Left colon (tissue), 2 donors: ENCODE measurements at regions not wholly inside any gene's neighbourhood (a gene's known extent, or its start where the extent isn't known, plus 50 kb on each side); places are given as distances from the start of the nearest gene placed in this dataset.
A peak's percentile ranks its signal among the peaks of the same experiment; 100 is the strongest.

Experiments
- ATAC-seq: fragments of 200-7000 bp; cut with Tn5 transposase; one replicate; pipeline ENCODE4 v1.9.1; 2020; ENCODE audit warnings: mild to moderate bottlenecking, moderate library complexity
- DNase-seq, 2 donors: peaks; one replicate each; pipeline ENCODE4 v3.0.0-alpha.2; 2020
- intact Hi-C, 2 donors: fragments of 100-400 bp; cut with DNase I in 1 of 2; cut with micrococcal nuclease in 1 of 2; formaldehyde crosslinking; loops; one replicate each; pipeline versions ENCODE4 v1.11.2 to v1.14.0; 2022; cut with DNase I, micrococcal nuclease
- donor health status: DM: no; HTN: no; CAD: no.
- donor health status: DM: yes; HTN: yes; CAD: no.

GRCh38 chr1:62370594-62370993, 51.4 kb upstream of the KANK4 start:
- no peak for DNase-seq
- intact Hi-C loops = no loop called here
- no peak for ATAC-seq

GRCh38 chr1:62371375-62371774, 52.1 kb upstream of the KANK4 start:
- intact Hi-C loops = no loop called here
- no peak for DNase-seq
- no peak for ATAC-seq

GRCh38 chr1:62373221-62373620, 54.0 kb upstream of the KANK4 start:
- DNase-seq (no peak), ATAC-seq (no peak)
- intact Hi-C loops = no loop called here

- no peak for DNase-seq
These were observed 57.9 kb upstream of the KANK4 start for GRCh38 chr1:62377043-62377562.

GRCh38 chr1:62380181-62380580, 56.7 kb upstream of the USP1 start:
- ATAC-seq = no peak
- DNase-seq = no peak
- intact Hi-C loops = no loop called here

More at GRCh38 chr1:62377043-62377562, 57.9 kb upstream of the KANK4 start:
- intact Hi-C loops = no loop called here
- ATAC-seq = no peak

GRCh38 chr1:62381831-62382657, 54.8 kb upstream of the USP1 start:
- intact Hi-C loops = no loop called here
- no peak for ATAC-seq
- no peak for DNase-seq

GRCh38 chr1:62382658-62382955, 54.2 kb upstream of the USP1 start:
- ATAC-seq (no peak), DNase-seq (no peak)
- intact Hi-C loops = no loop called here

GRCh38 chr1:62384276-62385005, 52.4 kb upstream of the USP1 start:
- ATAC-seq (peak; percentile 58), DNase-seq (peak in 1 of 2 donors; percentile 29)
- intact Hi-C loops = no loop called here

GRCh38 chr1:62385923-62386322, 50.9 kb upstream of the USP1 start:
- ATAC-seq (no peak), DNase-seq (no peak)
- intact Hi-C loops = no loop called here

- intact Hi-C loops = no loop called here
- ATAC-seq (no peak), DNase-seq (no peak)
These were observed 50.3 kb upstream of the USP1 start for GRCh38 chr1:62386351-62387121.
